GM23338 (cell line): ENCODE measurements at regions not wholly inside any gene's neighbourhood (a gene's known extent, or its start where the extent isn't known, plus 50 kb on each side); places are given as distances from the start of the nearest gene placed in this dataset.

ENCODE experiments used
- ATAC-seq: fragments of 200-7000 bp; cut with Tn5 transposase; 3 replicates; pipeline ENCODE4 v1.9.1; 2020
- DNase-seq: peaks from one replicate; pipeline ENCODE4 v3.0.0-alpha.2; 2015; ENCODE audit warnings: low spot score
- H2AFZ ChIP-seq: fragments of 200-600 bp; sonication (generic); 2 replicates; pipeline ENCODE4 v1.8.0; 2016; ENCODE audit warnings: antibody characterized with exemption, mild to moderate bottlenecking, moderate library complexity
- H3F3A ChIP-seq: fragments of 200-600 bp; sonication (generic); replicated peaks from 2 replicates; pipeline ENCODE4 v1.8.0; 2017; ENCODE audit warnings: antibody characterized with exemption, mixed run types, low read depth
- H3K27ac ChIP-seq: fragments of 200-600 bp; sonication (generic); 2 replicates; pipeline ENCODE4 v1.6.1; 2016; ENCODE audit warnings: low read depth
- H3K27me3 ChIP-seq: fragments of 200-600 bp; sonication (generic); 2 replicates; pipeline ENCODE4 v1.8.0; 2016; ENCODE audit warnings: mild to moderate bottlenecking, mixed run types, moderate library complexity; ENCODE audit not compliant: insufficient read depth
- H3K36me3 ChIP-seq: fragments of 200-600 bp; sonication (generic); 2 replicates; pipeline ENCODE4 v1.8.0; 2016; ENCODE audit warnings: mild to moderate bottlenecking; ENCODE audit not compliant: insufficient read depth
- H3K4me1 ChIP-seq: fragments of 200-600 bp; sonication (generic); 2 replicates; pipeline ENCODE4 v1.8.0; 2016; ENCODE audit warnings: mild to moderate bottlenecking, moderate library complexity; ENCODE audit not compliant: insufficient read depth
- H3K4me2 ChIP-seq: fragments of 200-600 bp; sonication (generic); 2 replicates; pipeline ENCODE4 v1.7.1; 2017; ENCODE audit warnings: mixed run types
- H3K4me3 ChIP-seq: fragments of 200-600 bp; sonication (generic); 2 replicates; pipeline ENCODE4 v1.6.1; 2016; ENCODE audit warnings: mixed run types
- H3K79me2 ChIP-seq: fragments of 200-600 bp; sonication (generic); replicated peaks from 2 replicates; pipeline ENCODE4 v1.8.0; 2017; ENCODE audit warnings: mild to moderate bottlenecking; ENCODE audit not compliant: insufficient read depth
- H3K9me2 ChIP-seq: fragments of 200-600 bp; sonication (generic); 2 replicates; pipeline ENCODE4 v1.8.0; 2017; ENCODE audit not compliant: insufficient read depth
- H4K20me1 ChIP-seq: fragments of 200-600 bp; sonication (generic); replicated peaks from 2 replicates; pipeline ENCODE4 v1.8.0; 2017; ENCODE audit warnings: mild to moderate bottlenecking; ENCODE audit not compliant: insufficient read depth
- H3K27ac Mint-ChIP-seq: 2 replicates; pipeline ENCODE4 v1.8.0; 2020; ENCODE audit warnings: inconsistent platforms, mild to moderate bottlenecking, moderate library complexity, mixed read lengths
- H3K27me3 Mint-ChIP-seq: 3 replicates; pipeline ENCODE4 v1.8.0; 2022; ENCODE audit warnings: low read depth, mild to moderate bottlenecking, moderate library complexity, mixed read lengths, inconsistent platforms; ENCODE audit not compliant: insufficient read depth, poor library complexity
- H3K36me3 Mint-ChIP-seq: 3 replicates; pipeline ENCODE4 v1.8.0; 2021; ENCODE audit warnings: low read depth, mild to moderate bottlenecking, inconsistent platforms, moderate library complexity, mixed read lengths
- H3K4me1 Mint-ChIP-seq: 3 replicates; pipeline ENCODE4 v1.8.0; 2020; ENCODE audit warnings: mild to moderate bottlenecking, inconsistent platforms, mixed read lengths
- H3K4me3 Mint-ChIP-seq: 3 replicates; pipeline ENCODE4 v1.8.0; 2021; ENCODE audit warnings: moderate library complexity, mild to moderate bottlenecking, inconsistent platforms, mixed read lengths
- H3K9me3 Mint-ChIP-seq: 3 replicates; pipeline ENCODE4 v1.8.0; 2020; ENCODE audit warnings: moderate library complexity, mild to moderate bottlenecking, inconsistent platforms, mixed read lengths
- CREB1 ChIP-seq: fragments of 250-450 bp; sonication (Bioruptor Pico); IDR thresholded peaks from 2 replicates; pipeline ENCODE4 v1.5.0; 2020; ENCODE audit warnings: low read depth, mild to moderate bottlenecking, moderate library complexity
- EZH2 ChIP-seq: fragments of 200-600 bp; sonication (generic); IDR thresholded peaks from one replicate; pipeline ENCODE4 v1.8.0; 2017; ENCODE audit warnings: antibody characterized with exemption, mild to moderate bottlenecking, low read depth; ENCODE audit not compliant: unreplicated experiment
- EZH2phosphoT487 ChIP-seq: fragments of 200-600 bp; sonication (generic); IDR thresholded peaks from one replicate; pipeline ENCODE4 v1.8.1; 2018; ENCODE audit warnings: antibody characterized with exemption; ENCODE audit not compliant: unreplicated experiment
- JUNB ChIP-seq: IDR thresholded peaks from one replicate; pipeline ENCODE4 v1.6.1; 2016; ENCODE audit warnings: antibody characterized with exemption; ENCODE audit not compliant: unreplicated experiment
- NANOG ChIP-seq: IDR thresholded peaks from 2 replicates; pipeline ENCODE4 v1.6.1; 2016; ENCODE audit warnings: antibody characterized with exemption, borderline replicate concordance
- POLR2AphosphoS5 ChIP-seq: IDR thresholded peaks from 2 replicates; pipeline ENCODE4 v1.6.1; 2016; ENCODE audit warnings: antibody characterized with exemption, low read depth
- STAT1 ChIP-seq: IDR thresholded peaks from one replicate; pipeline ENCODE4 v1.6.1; 2016; ENCODE audit warnings: antibody characterized with exemption; ENCODE audit not compliant: unreplicated experiment
- ZNF114 ChIP-seq: fragments of 250-450 bp; sonication (Bioruptor Pico); IDR thresholded peaks from 2 replicates; pipeline ENCODE4 v1.5.0; 2020; ENCODE audit warnings: mild to moderate bottlenecking, moderate library complexity
- ZNF331 ChIP-seq: fragments of 250-450 bp; sonication (Bioruptor Pico); IDR thresholded peaks from 2 replicates; pipeline ENCODE4 v1.5.0; 2020; ENCODE audit warnings: low read depth, mild to moderate bottlenecking, moderate library complexity
- TF ChIP-seq, protein P1 (sequence below): IDR thresholded peaks from one replicate; pipeline ENCODE4 v1.6.1; 2018; ENCODE audit warnings: antibody characterized with exemption; ENCODE audit not compliant: unreplicated experiment
- TF ChIP-seq, protein P2 (sequence below), 2 experiments: fragments of 200-600 bp in 1 of 2; sonication (generic) in 1 of 2; conservative IDR thresholded peaks; 2 replicates each; pipeline versions ENCODE4 v1.5.1 to v1.6.1; 2016 to 2017; ENCODE audit warnings: antibody characterized with exemption in 2 of 2, low read depth in 2 of 2, mild to moderate bottlenecking in 2 of 2, moderate library complexity in 1 of 2
- TF ChIP-seq, protein P3 (sequence below): fragments of 250-450 bp; sonication (Bioruptor Pico); IDR thresholded peaks from 2 replicates; pipeline ENCODE4 v1.5.0; 2020; ENCODE audit warnings: mild to moderate bottlenecking, moderate library complexity
- TF ChIP-seq, protein P4 (sequence below): IDR thresholded peaks from 2 replicates; pipeline ENCODE4 v1.6.1; 2016; ENCODE audit warnings: antibody characterized with exemption

DNA sequence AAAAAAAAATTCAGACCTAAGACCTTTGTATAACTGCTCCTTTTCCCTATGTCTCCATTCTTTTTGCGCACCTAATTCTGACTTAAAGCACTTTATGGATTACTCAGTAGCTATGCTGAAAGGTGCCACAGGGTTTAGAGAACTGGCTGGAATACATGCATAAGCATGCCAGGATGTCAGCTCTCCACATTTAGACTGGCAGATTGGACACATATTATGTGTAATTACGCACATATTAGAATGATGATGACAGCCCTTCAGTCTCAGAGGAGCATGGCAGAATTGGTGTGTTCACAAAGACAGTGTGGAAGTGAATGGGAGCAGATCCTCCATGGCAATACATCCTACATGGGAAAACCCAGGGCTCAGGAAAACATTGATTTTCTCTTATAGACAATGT is 108.1 kb upstream of the LSAMP start:
- no peak overlapping the region for H3K4me3 Mint-ChIP-seq
- no peak overlapping the region for H3K27ac Mint-ChIP-seq
- TF ChIP-seq, protein P1, sequence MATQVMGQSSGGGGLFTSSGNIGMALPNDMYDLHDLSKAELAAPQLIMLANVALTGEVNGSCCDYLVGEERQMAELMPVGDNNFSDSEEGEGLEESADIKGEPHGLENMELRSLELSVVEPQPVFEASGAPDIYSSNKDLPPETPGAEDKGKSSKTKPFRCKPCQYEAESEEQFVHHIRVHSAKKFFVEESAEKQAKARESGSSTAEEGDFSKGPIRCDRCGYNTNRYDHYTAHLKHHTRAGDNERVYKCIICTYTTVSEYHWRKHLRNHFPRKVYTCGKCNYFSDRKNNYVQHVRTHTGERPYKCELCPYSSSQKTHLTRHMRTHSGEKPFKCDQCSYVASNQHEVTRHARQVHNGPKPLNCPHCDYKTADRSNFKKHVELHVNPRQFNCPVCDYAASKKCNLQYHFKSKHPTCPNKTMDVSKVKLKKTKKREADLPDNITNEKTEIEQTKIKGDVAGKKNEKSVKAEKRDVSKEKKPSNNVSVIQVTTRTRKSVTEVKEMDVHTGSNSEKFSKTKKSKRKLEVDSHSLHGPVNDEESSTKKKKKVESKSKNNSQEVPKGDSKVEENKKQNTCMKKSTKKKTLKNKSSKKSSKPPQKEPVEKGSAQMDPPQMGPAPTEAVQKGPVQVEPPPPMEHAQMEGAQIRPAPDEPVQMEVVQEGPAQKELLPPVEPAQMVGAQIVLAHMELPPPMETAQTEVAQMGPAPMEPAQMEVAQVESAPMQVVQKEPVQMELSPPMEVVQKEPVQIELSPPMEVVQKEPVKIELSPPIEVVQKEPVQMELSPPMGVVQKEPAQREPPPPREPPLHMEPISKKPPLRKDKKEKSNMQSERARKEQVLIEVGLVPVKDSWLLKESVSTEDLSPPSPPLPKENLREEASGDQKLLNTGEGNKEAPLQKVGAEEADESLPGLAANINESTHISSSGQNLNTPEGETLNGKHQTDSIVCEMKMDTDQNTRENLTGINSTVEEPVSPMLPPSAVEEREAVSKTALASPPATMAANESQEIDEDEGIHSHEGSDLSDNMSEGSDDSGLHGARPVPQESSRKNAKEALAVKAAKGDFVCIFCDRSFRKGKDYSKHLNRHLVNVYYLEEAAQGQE: no peak
- TF ChIP-seq, protein P2, sequence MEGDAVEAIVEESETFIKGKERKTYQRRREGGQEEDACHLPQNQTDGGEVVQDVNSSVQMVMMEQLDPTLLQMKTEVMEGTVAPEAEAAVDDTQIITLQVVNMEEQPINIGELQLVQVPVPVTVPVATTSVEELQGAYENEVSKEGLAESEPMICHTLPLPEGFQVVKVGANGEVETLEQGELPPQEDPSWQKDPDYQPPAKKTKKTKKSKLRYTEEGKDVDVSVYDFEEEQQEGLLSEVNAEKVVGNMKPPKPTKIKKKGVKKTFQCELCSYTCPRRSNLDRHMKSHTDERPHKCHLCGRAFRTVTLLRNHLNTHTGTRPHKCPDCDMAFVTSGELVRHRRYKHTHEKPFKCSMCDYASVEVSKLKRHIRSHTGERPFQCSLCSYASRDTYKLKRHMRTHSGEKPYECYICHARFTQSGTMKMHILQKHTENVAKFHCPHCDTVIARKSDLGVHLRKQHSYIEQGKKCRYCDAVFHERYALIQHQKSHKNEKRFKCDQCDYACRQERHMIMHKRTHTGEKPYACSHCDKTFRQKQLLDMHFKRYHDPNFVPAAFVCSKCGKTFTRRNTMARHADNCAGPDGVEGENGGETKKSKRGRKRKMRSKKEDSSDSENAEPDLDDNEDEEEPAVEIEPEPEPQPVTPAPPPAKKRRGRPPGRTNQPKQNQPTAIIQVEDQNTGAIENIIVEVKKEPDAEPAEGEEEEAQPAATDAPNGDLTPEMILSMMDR (conservative IDR thresholded peaks at IDR 0.05; ENCODE audit: low read depth in 2 of 2): no peak
- TF ChIP-seq EZH2: no peak
- no peak for TF ChIP-seq ZNF331 (CRISPR knock-in tag)
- TF ChIP-seq ZNF114 (CRISPR knock-in tag): no peak
- no peak for TF ChIP-seq CREB1 (CRISPR knock-in tag)
- no peak for TF ChIP-seq NANOG
- TF ChIP-seq JUNB: no peak
- TF ChIP-seq EZH2phosphoT487: no peak
- TF ChIP-seq, protein P3, sequence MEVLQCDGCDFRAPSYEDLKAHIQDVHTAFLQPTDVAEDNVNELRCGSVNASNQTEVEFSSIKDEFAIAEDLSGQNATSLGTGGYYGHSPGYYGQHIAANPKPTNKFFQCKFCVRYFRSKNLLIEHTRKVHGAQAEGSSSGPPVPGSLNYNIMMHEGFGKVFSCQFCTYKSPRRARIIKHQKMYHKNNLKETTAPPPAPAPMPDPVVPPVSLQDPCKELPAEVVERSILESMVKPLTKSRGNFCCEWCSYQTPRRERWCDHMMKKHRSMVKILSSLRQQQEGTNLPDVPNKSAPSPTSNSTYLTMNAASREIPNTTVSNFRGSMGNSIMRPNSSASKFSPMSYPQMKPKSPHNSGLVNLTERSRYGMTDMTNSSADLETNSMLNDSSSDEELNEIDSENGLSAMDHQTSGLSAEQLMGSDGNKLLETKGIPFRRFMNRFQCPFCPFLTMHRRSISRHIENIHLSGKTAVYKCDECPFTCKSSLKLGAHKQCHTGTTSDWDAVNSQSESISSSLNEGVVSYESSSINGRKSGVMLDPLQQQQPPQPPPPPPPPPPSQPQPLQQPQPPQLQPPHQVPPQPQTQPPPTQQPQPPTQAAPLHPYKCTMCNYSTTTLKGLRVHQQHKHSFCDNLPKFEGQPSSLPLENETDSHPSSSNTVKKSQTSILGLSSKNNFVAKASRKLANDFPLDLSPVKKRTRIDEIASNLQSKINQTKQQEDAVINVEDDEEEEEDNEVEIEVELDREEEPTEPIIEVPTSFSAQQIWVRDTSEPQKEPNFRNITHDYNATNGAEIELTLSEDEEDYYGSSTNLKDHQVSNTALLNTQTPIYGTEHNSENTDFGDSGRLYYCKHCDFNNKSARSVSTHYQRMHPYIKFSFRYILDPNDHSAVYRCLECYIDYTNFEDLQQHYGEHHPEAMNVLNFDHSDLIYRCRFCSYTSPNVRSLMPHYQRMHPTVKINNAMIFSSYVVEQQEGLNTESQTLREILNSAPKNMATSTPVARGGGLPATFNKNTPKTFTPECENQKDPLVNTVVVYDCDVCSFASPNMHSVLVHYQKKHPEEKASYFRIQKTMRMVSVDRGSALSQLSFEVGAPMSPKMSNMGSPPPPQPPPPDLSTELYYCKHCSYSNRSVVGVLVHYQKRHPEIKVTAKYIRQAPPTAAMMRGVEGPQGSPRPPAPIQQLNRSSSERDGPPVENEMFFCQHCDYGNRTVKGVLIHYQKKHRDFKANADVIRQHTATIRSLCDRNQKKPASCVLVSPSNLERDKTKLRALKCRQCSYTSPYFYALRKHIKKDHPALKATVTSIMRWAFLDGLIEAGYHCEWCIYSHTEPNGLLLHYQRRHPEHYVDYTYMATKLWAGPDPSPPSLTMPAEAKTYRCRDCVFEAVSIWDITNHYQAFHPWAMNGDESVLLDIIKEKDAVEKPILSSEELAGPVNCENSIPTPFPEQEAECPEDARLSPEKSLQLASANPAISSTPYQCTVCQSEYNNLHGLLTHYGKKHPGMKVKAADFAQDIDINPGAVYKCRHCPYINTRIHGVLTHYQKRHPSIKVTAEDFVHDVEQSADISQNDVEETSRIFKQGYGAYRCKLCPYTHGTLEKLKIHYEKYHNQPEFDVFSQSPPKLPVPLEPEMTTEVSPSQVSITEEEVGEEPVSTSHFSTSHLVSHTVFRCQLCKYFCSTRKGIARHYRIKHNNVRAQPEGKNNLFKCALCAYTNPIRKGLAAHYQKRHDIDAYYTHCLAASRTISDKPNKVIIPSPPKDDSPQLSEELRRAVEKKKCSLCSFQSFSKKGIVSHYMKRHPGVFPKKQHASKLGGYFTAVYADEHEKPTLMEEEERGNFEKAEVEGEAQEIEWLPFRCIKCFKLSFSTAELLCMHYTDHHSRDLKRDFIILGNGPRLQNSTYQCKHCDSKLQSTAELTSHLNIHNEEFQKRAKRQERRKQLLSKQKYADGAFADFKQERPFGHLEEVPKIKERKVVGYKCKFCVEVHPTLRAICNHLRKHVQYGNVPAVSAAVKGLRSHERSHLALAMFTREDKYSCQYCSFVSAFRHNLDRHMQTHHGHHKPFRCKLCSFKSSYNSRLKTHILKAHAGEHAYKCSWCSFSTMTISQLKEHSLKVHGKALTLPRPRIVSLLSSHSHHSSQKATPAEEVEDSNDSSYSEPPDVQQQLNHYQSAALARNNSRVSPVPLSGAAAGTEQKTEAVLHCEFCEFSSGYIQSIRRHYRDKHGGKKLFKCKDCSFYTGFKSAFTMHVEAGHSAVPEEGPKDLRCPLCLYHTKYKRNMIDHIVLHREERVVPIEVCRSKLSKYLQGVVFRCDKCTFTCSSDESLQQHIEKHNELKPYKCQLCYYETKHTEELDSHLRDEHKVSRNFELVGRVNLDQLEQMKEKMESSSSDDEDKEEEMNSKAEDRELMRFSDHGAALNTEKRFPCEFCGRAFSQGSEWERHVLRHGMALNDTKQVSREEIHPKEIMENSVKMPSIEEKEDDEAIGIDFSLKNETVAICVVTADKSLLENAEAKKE: no peak
- TF ChIP-seq, protein P4, sequence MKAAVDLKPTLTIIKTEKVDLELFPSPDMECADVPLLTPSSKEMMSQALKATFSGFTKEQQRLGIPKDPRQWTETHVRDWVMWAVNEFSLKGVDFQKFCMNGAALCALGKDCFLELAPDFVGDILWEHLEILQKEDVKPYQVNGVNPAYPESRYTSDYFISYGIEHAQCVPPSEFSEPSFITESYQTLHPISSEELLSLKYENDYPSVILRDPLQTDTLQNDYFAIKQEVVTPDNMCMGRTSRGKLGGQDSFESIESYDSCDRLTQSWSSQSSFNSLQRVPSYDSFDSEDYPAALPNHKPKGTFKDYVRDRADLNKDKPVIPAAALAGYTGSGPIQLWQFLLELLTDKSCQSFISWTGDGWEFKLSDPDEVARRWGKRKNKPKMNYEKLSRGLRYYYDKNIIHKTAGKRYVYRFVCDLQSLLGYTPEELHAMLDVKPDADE: no peak
- TF ChIP-seq POLR2AphosphoS5: no peak
- TF ChIP-seq STAT1: no peak

More for the DNA sequence above, 108.1 kb upstream of the LSAMP start:
- ATAC-seq: no peak
- Histone ChIP-seq H3K27ac (no peak overlapping the region), H3F3A (no peaks in the 10 kb centered on the region), H4K20me1 (no peaks in the 10 kb centered on the region), H3K4me2 (no peak overlapping the region), H3K4me3 (no peak overlapping the region), H3K4me1 (no peaks in the 10 kb centered on the region), H3K27me3 (no peaks in the 10 kb centered on the region), H2AFZ (no peak overlapping the region), H3K36me3 (no peaks in the 10 kb centered on the region), H3K9me2 (no peaks in the 10 kb centered on the region), H3K79me2 (no peaks in the 10 kb centered on the region)
- Mint-ChIP-seq H3K27me3 (no peaks in the 10 kb centered on the region), H3K4me1 (peaks cover 4% of the 10 kb centered on the region; the same call in 1 of the 3 replicates), H3K36me3 (no peaks in the 10 kb centered on the region), H3K9me3 (no peaks in the 10 kb centered on the region)
- no peak for DNase-seq
